C4-2B (cell line): ENCODE measurements at regions not wholly inside any gene's neighbourhood (a gene's known extent, or its start where the extent isn't known, plus 50 kb on each side); places are given as distances from the start of the nearest gene placed in this dataset.

Experiments used
- ZFX ChIP-seq: fragments of 450-650 bp; IDR thresholded peaks from 2 replicates; pipeline ENCODE4 v1.6.1; 2017
- TF ChIP-seq, protein P1 (sequence below): fragments of 450-650 bp; conservative IDR thresholded peaks from 2 replicates; pipeline ENCODE4 v1.5.1; 2017; ENCODE audit warnings: mild to moderate bottlenecking

DNA sequence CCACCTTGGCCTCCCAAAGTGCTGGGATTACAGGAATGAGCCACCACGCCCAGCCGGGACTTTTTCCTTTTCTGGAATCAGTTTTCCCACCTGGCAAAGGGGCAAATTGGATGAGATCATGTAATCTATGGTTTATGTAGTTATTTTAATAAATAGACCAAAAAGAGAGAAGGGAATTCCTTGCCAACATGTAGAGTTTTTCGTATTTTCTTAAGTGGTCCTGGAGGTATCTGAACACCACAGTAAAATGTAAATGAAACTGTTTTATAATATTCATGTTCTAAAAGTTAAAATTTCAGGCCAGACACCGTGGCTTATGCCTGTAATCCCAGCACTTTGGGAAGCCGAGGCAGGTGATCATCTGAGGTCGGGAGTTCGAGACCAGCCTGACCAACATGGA lies 185.1 kb upstream of the ZNF217 start:
- TF ChIP-seq, protein P1, sequence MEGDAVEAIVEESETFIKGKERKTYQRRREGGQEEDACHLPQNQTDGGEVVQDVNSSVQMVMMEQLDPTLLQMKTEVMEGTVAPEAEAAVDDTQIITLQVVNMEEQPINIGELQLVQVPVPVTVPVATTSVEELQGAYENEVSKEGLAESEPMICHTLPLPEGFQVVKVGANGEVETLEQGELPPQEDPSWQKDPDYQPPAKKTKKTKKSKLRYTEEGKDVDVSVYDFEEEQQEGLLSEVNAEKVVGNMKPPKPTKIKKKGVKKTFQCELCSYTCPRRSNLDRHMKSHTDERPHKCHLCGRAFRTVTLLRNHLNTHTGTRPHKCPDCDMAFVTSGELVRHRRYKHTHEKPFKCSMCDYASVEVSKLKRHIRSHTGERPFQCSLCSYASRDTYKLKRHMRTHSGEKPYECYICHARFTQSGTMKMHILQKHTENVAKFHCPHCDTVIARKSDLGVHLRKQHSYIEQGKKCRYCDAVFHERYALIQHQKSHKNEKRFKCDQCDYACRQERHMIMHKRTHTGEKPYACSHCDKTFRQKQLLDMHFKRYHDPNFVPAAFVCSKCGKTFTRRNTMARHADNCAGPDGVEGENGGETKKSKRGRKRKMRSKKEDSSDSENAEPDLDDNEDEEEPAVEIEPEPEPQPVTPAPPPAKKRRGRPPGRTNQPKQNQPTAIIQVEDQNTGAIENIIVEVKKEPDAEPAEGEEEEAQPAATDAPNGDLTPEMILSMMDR, result no peak
- no peak for TF ChIP-seq ZFX
